ENCODE measurements at regions not wholly inside any gene's neighbourhood (a gene's known extent, or its start where the extent isn't known, plus 50 kb on each side); places are given as distances from the start of the nearest gene placed in this dataset.

DNA sequence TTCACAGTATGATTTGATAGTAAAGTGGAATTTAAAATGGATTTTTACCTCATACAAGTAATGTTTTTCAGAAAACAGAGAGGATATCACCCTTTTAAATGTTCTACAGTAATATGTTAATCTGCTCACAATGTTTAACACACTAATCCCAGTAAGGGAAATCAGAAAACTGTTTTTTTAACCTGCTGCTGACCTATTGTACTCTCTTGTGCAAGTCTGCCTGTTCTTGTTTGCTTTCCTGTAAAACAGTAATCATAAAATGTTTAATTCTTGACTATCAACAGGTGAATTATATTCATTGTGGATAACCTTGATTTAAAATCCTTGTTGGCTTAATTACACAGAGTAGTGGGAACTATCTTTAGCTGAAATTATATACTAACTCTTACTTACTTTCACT, 126.4 kb downstream of the GNAT3 start:
- no peaks in the 10 kb centered on the region for H3K9me2 ChIP-seq (ENCODE audit: insufficient read depth)
- no peak overlapping the region for H3K27ac ChIP-seq
- no peaks in the 10 kb centered on the region for H3K9me3 ChIP-seq (ENCODE audit: insufficient read depth, low read depth)
- H3K4me2 ChIP-seq = no peak overlapping the region
- intact Hi-C loops (cut with micrococcal nuclease; ENCODE audit: unreplicated experiment) = no loop called here
- no peaks in the 10 kb centered on the region for H3K79me2 ChIP-seq (ENCODE audit: low read depth)
- no peaks in the 10 kb centered on the region for H3F3A ChIP-seq (ENCODE audit: insufficient read depth, low read depth)
- H3K4me1 ChIP-seq (replicated peaks; ENCODE audit: insufficient read depth) = 0 out of 2 replicates have a peak, but pooled peaks cover 5% of the 10 kb centered on the region
- no peaks in the 10 kb centered on the region for H3K36me3 ChIP-seq (ENCODE audit: low read depth)
- H3K4me3 ChIP-seq = no peak overlapping the region
- no TSS peak for BruUV-seq (replicated peaks)
- CTCF ChIA-PET = no interaction called here
- H2AFZ ChIP-seq = no peak overlapping the region
- no peak for DNase-seq
- no peaks in the 10 kb centered on the region for H3K27me3 ChIP-seq (ENCODE audit: insufficient read depth, low read depth)
- POLR2A ChIA-PET (ENCODE audit: unreplicated experiment) = no interaction called here
- TF ChIP-seq EZH2 (IDR thresholded peaks at IDR 0.05; ENCODE audit: low read depth) = no peak
- TF ChIP-seq, protein P1, sequence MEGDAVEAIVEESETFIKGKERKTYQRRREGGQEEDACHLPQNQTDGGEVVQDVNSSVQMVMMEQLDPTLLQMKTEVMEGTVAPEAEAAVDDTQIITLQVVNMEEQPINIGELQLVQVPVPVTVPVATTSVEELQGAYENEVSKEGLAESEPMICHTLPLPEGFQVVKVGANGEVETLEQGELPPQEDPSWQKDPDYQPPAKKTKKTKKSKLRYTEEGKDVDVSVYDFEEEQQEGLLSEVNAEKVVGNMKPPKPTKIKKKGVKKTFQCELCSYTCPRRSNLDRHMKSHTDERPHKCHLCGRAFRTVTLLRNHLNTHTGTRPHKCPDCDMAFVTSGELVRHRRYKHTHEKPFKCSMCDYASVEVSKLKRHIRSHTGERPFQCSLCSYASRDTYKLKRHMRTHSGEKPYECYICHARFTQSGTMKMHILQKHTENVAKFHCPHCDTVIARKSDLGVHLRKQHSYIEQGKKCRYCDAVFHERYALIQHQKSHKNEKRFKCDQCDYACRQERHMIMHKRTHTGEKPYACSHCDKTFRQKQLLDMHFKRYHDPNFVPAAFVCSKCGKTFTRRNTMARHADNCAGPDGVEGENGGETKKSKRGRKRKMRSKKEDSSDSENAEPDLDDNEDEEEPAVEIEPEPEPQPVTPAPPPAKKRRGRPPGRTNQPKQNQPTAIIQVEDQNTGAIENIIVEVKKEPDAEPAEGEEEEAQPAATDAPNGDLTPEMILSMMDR (conservative IDR thresholded peaks at IDR 0.05) = no peak
- no peaks in the 10 kb centered on the region for H4K20me1 ChIP-seq (ENCODE audit: insufficient read depth)

DNA sequence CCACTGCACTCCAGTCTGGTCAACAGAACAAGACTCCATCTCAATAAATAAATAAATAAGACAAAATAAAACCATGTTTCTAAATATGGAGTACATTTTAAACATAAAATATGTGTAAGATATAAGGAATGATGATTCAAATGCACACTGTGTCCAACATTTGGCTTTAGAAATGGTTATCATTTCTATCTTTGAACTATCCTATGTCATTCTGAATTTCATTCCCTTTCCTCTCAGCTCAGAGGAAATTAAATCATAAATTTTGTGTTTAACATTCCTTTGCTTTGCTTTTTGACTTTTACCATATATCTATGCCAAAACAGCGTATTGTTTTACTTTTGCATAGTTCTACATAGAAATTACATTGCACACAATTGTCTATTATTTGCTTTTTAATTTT, 130.9 kb downstream of the GNAT3 start:
- no peak overlapping the region for H3K4me2 ChIP-seq
- ChIA-PET POLR2A (ENCODE audit: unreplicated experiment) (no interaction called here), CTCF (no interaction called here)
- no peak overlapping the region for H2AFZ ChIP-seq
- intact Hi-C loops (cut with micrococcal nuclease; ENCODE audit: unreplicated experiment) = no loop called here
- no peaks in the 10 kb centered on the region for H3K9me2 ChIP-seq (ENCODE audit: insufficient read depth)
- H3K4me1 ChIP-seq (replicated peaks; ENCODE audit: insufficient read depth) = peaks cover 14% of the 10 kb centered on the region
- no peaks in the 10 kb centered on the region for H3F3A ChIP-seq (ENCODE audit: insufficient read depth, low read depth)
- TF ChIP-seq, protein P1 (conservative IDR thresholded peaks at IDR 0.05) = no peak
- TF ChIP-seq EZH2 (IDR thresholded peaks at IDR 0.05; ENCODE audit: low read depth) = no peak
- no peak overlapping the region for H3K4me3 ChIP-seq
- H3K79me2 ChIP-seq (ENCODE audit: low read depth) = no peaks in the 10 kb centered on the region
- H3K27ac ChIP-seq = no peak overlapping the region
- no peaks in the 10 kb centered on the region for H4K20me1 ChIP-seq (ENCODE audit: insufficient read depth)
- DNase-seq = no peak
- no peaks in the 10 kb centered on the region for H3K36me3 ChIP-seq (ENCODE audit: low read depth)
- BruUV-seq (replicated peaks) = no TSS peak
- no peaks in the 10 kb centered on the region for H3K27me3 ChIP-seq (ENCODE audit: insufficient read depth, low read depth)
- H3K9me3 ChIP-seq (ENCODE audit: insufficient read depth, low read depth) = no peaks in the 10 kb centered on the region

DNA sequence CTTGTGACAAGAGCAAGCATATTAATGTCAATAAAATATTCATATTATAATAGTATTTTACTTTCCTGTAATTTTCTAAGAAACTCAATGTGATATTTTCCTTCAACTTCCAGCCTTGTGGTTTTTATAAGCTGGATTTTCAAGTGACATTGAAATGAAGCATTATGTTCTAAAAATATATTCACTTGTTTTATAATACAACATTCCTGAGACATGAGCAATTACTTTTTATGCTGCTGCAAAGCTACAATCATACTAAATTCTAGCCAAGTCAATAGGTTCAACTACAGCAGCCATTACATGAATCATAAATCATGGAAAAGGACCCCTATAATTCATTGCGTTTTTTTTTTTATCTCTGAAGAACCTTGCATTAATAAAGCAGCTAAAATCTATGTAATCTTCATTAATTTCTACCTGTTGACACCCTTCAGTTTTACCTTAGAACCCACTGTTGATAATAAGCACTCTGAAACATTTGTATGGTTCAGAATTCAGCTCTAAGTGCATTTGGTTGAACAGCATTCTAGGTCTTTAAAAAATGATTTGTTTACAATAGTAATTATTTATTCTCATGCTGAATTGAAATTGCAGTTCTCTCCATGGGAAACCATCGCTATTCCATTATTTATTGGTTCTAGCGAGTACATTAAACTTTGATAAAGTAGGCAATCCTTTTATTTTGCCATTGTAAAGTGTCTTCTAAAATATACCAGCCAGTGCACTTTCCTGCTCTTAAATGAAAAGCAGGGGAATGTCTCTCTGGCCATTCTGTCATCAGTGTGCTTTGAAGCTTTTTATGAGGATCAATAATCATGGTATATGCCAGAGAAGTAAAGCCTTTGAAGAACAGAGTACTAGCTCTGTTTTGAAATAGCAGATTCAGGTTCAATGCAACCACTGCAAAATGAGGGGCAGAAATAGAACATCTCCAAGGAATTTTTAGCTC, 132.6 kb downstream of the GNAT3 start:
- H3K79me2 ChIP-seq (ENCODE audit: low read depth) = no peaks in the 10 kb centered on the region
- no peak for DNase-seq
- BruUV-seq (replicated peaks) = no TSS peak
- H3K4me1 ChIP-seq (replicated peaks; ENCODE audit: insufficient read depth) = peaks cover 9% of the 10 kb centered on the region
- ChIA-PET POLR2A (ENCODE audit: unreplicated experiment) (interaction anchor here (0.6 kb wide), 1 partner anchor 17 kb away, joined by 5 read pairs; no protein-coding TSS in a partner anchor), CTCF (interaction anchor here (0.6 to 0.9 kb wide), 2 partner anchors 13 to 1261 kb away, joined by 4 to 6 read pairs; no protein-coding TSS in a partner anchor)
- H4K20me1 ChIP-seq (ENCODE audit: insufficient read depth) = no peaks in the 10 kb centered on the region
- H3K27me3 ChIP-seq (ENCODE audit: insufficient read depth, low read depth) = no peaks in the 10 kb centered on the region
- intact Hi-C loops (cut with micrococcal nuclease; ENCODE audit: unreplicated experiment) = no loop called here
- no peak overlapping the region for H2AFZ ChIP-seq
- no peak overlapping the region for H3K27ac ChIP-seq
- H3K9me2 ChIP-seq (ENCODE audit: insufficient read depth) = no peaks in the 10 kb centered on the region
- H3K4me2 ChIP-seq = no peak overlapping the region
- H3F3A ChIP-seq (ENCODE audit: insufficient read depth, low read depth) = no peaks in the 10 kb centered on the region
- no peaks in the 10 kb centered on the region for H3K36me3 ChIP-seq (ENCODE audit: low read depth)
- TF ChIP-seq, protein P1 (conservative IDR thresholded peaks at IDR 0.05) = no peak
- TF ChIP-seq EZH2 (IDR thresholded peaks at IDR 0.05; ENCODE audit: low read depth) = no peak
- H3K4me3 ChIP-seq = no peak overlapping the region
- H3K9me3 ChIP-seq (ENCODE audit: insufficient read depth, low read depth) = no peaks in the 10 kb centered on the region

Measured in PC-9 (cell line).